ENCODE measurements at regions not wholly inside any gene's neighbourhood (a gene's known extent, or its start where the extent isn't known, plus 50 kb on each side); places are given as distances from the start of the nearest gene placed in this dataset.

GRCh38 chr6:114450631-114451030 is 107.8 kb upstream of the HS3ST5 start:
- Histone ChIP-seq H3K36me3 (ENCODE audit: control insufficient read depth in 2 of 4, insufficient read depth in 4 of 4, low read length in 3 of 4) (peaks cover 0 to under 1% (median 0%) of the 10 kb centered on the region in 4 experiments; a peak in 1 of 8 replicates), H3K14ac (ENCODE audit: insufficient read length) (no peak overlapping the region), H3K4ac (replicated peaks; ENCODE audit: insufficient read length, low read depth, low read length) (no peak overlapping the region), H2BK5ac (ENCODE audit: low read depth, low read length) (no peak overlapping the region), H3K27me3 (replicated peaks in 1 of 4; ENCODE audit: control insufficient read depth in 3 of 4, extremely low read depth in 1 of 4, insufficient read depth in 3 of 4, low read length in 3 of 4) (no peaks in the 10 kb centered on the region), H2BK20ac (ENCODE audit: low read length) (no peak overlapping the region), H2AK5ac (ENCODE audit: low read depth, low read length) (no peak overlapping the region), H3K23ac (ENCODE audit: insufficient read length) (no peak overlapping the region), H4K5ac (ENCODE audit: insufficient read length, low read depth, low read length) (no peak overlapping the region), H3K18ac (ENCODE audit: extremely low read depth, low read length) (no peak overlapping the region), H3K4me2 (ENCODE audit: insufficient read depth in 1 of 2, low read depth in 2 of 2, low read length in 2 of 2) (no peak overlapping the region), H2BK12ac (ENCODE audit: low read depth, low read length) (no peak overlapping the region), H2BK15ac (ENCODE audit: low read length) (no peak overlapping the region), H3K79me2 (ENCODE audit: control insufficient read depth in 1 of 2, insufficient read depth in 2 of 2, low read length in 2 of 2) (no peaks in the 10 kb centered on the region), H2BK120ac (replicated peaks; ENCODE audit: low read depth, low read length) (no peak overlapping the region), H3K79me1 (ENCODE audit: low read depth, low read length) (no peaks in the 10 kb centered on the region), H4K91ac (replicated peaks; ENCODE audit: insufficient read length, low read length) (no peak overlapping the region), H3K23me2 (ENCODE audit: low read depth, low read length) (no peaks in the 10 kb centered on the region), H3K27ac (ENCODE audit: low read depth, low read length) (no peak overlapping the region), H3K56ac (replicated peaks; ENCODE audit: insufficient read length, low read depth, low read length) (no peak overlapping the region), H3K4me3 (ENCODE audit: extremely low read depth in 1 of 4, insufficient read depth in 2 of 4, low read depth in 3 of 4, low read length in 4 of 4) (no peak overlapping the region), H4K20me1 (replicated peaks in 1 of 2; ENCODE audit: control insufficient read depth in 1 of 2, insufficient read depth in 2 of 2, low read length in 2 of 2) (no peaks in the 10 kb centered on the region), H3K4me1 (replicated peaks in 1 of 4; ENCODE audit: control insufficient read depth in 3 of 4, insufficient read depth in 4 of 4, low read length in 3 of 4) (peaks cover 0 to 13% (median 2%) of the 10 kb centered on the region in 4 experiments; a peak in 2 of 7 replicates), H2AFZ (ENCODE audit: low read length) (no peak overlapping the region), H3K9ac (replicated peaks in 1 of 4; ENCODE audit: extremely low read depth in 1 of 4, low read depth in 3 of 4, low read length in 3 of 4) (no peak overlapping the region), H4K8ac (ENCODE audit: extremely low read depth, insufficient read depth, low read length) (no peak overlapping the region), H3K9me3 (ENCODE audit: insufficient read depth in 2 of 2, low read depth in 1 of 2, low read length in 1 of 2) (no peaks in the 10 kb centered on the region)
- WGBS, 2 experiments (ENCODE audit: extremely low coverage in 1 of 2, insufficient coverage in 1 of 2, insufficient read length in 1 of 2, insufficient replicate concordance in 2 of 2, low coverage in 1 of 2, low lambda C conversion rate in 2 of 2, missing lambda C conversion rate in 1 of 2), result 85% methylated on average over 2 of the region's 2 CpGs; no CpG with 5 or more reads in 1 of the 2 experiments
- POLR2A ChIA-PET (ENCODE audit: partially characterized antibody), result interaction anchor here (2.2 kb wide), 1 partner anchor 20 kb away, joined by 6 read pairs; no protein-coding TSS in a partner anchor
- CTCF ChIA-PET (ENCODE audit: partially characterized antibody), result interaction anchor here (0.9 to 1.4 kb wide), 2 partner anchors 9 to 13 kb away, joined by 3 read pairs; no protein-coding TSS in a partner anchor
- DNase-seq (ENCODE audit: low read depth in 1 of 2, low spot score in 2 of 2) (no peak), FAIRE-seq (no peak)
- TF ChIP-seq TBP (IDR thresholded peaks at IDR 0.05; ENCODE audit: low read depth, low read length) (no peak), SRF (IDR thresholded peaks at IDR 0.05; ENCODE audit: low read depth, low read length) (no peak)
